SK-N-SH (cell line): ENCODE measurements at regions not wholly inside any gene's neighbourhood (a gene's known extent, or its start where the extent isn't known, plus 50 kb on each side); places are given as distances from the start of the nearest gene placed in this dataset.

ENCODE experiments used
- CTCF ChIA-PET: fragments of 300-600, 350-600 bp; formaldehyde crosslinking; extraction: SDS; loops from one replicate; lab custom pipeline; 2021; lab: Yijun Ruan, JAX
- POLR2A ChIA-PET: fragments of 350-600 bp; sonication (Branson Sonifier 250); formaldehyde crosslinking; extraction: SDS; loops from one replicate; lab custom pipeline; 2020; ENCODE audit warnings: antibody characterized with exemption, inconsistent platforms; lab: Yijun Ruan, JAX
- DNase-seq: peaks from one replicate; pipeline ENCODE4 v3.0.0; 2012
- H2AFZ ChIP-seq: fragments of 200-600 bp; sonication (generic); 2 replicates; pipeline ENCODE4 v1.8.1; 2016; ENCODE audit warnings: antibody characterized with exemption, mild to moderate bottlenecking, low read depth
- H3F3A ChIP-seq: fragments of 200-600 bp; sonication (generic); replicated peaks from 2 replicates; pipeline ENCODE3; 2016; ENCODE audit warnings: antibody characterized with exemption, mild to moderate bottlenecking; ENCODE audit not compliant: insufficient read depth
- H3K27ac ChIP-seq, 2 experiments: fragments of 200-500 bp in 1 of 2; fragments of 200-600 bp in 1 of 2; sonication (Bioruptor generic) in 1 of 2; sonication (generic), shearing (Covaris generic) in 1 of 2; 2 replicates each; pipeline versions ENCODE4 v1.5.1 to v1.6.1; 2014 to 2016; ENCODE audit warnings: low read depth in 2 of 2, inconsistent platforms in 1 of 2, low read length in 1 of 2, mild to moderate bottlenecking in 1 of 2, mixed read lengths in 1 of 2
- H3K27me3 ChIP-seq: fragments of 200-600 bp; sonication (generic), shearing (Covaris generic); 2 replicates; pipeline ENCODE4 v1.6.1; 2016; ENCODE audit warnings: mixed run types; ENCODE audit not compliant: insufficient read depth
- H3K36me3 ChIP-seq, 2 experiments: fragments of 200-500 bp in 1 of 2; fragments of 200-600 bp in 1 of 2; sonication (Bioruptor generic) in 1 of 2; sonication (generic) in 1 of 2; replicated peaks in 1 of 2; 2 replicates each; pipeline versions ENCODE3 to v1.5.1; 2014 to 2016; ENCODE audit warnings: low read length in 1 of 2, mild to moderate bottlenecking in 1 of 2; ENCODE audit not compliant: insufficient read depth in 2 of 2, control insufficient read depth in 1 of 2
- H3K4me1 ChIP-seq, 2 experiments: fragments of 200-500 bp in 1 of 2; fragments of 200-600 bp in 1 of 2; sonication (Bioruptor generic) in 1 of 2; sonication (generic), shearing (Covaris generic) in 1 of 2; 2 replicates each; pipeline versions ENCODE4 v1.5.1 to v1.6.1; 2014 to 2016; ENCODE audit warnings: low read depth in 1 of 2, low read length in 1 of 2, mixed run types in 1 of 2; ENCODE audit not compliant: insufficient read depth in 2 of 2, control insufficient read depth in 1 of 2
- H3K4me2 ChIP-seq: fragments of 200-600 bp; sonication (generic), shearing (Covaris generic); 2 replicates; pipeline ENCODE4 v1.6.1; 2017; ENCODE audit warnings: mixed run types
- H3K4me3 ChIP-seq, 2 experiments: fragments of 200-500 bp in 1 of 2; fragments of 200-600 bp in 1 of 2; sonication (Bioruptor generic) in 1 of 2; sonication (generic), shearing (Covaris generic) in 1 of 2; 2 replicates each; pipeline versions ENCODE4 v1.5.1 to v1.8.1; 2014 to 2016; ENCODE audit warnings: low read depth in 2 of 2, inconsistent platforms in 1 of 2, low read length in 1 of 2, mild to moderate bottlenecking in 1 of 2, mixed read lengths in 1 of 2, moderate library complexity in 1 of 2
- H3K79me2 ChIP-seq: fragments of 200-600 bp; sonication (generic); 2 replicates; pipeline ENCODE4 v1.8.1; 2017; ENCODE audit warnings: mild to moderate bottlenecking; ENCODE audit not compliant: insufficient read depth
- H3K9ac ChIP-seq: fragments of 200-600 bp; sonication (generic); 2 replicates; pipeline ENCODE4 v1.6.1; 2017; ENCODE audit warnings: mixed run types
- H3K9me2 ChIP-seq: fragments of 200-600 bp; sonication (generic); 2 replicates; pipeline ENCODE4 v1.6.1; 2017; ENCODE audit warnings: mixed run types
- H3K9me3 ChIP-seq: fragments of 200-600 bp; sonication (generic); 2 replicates; pipeline ENCODE4 v1.6.1; 2017; ENCODE audit warnings: mixed run types, mild to moderate bottlenecking, moderate library complexity
- H4K20me1 ChIP-seq: fragments of 200-600 bp; sonication (generic); 2 replicates; pipeline ENCODE4 v1.6.1; 2017; ENCODE audit warnings: mild to moderate bottlenecking, mixed run types; ENCODE audit not compliant: insufficient read depth
- CHD2 ChIP-seq: fragments of 150-350 bp; IDR thresholded peaks from 2 replicates; pipeline ENCODE4 v1.6.1; 2018; ENCODE audit warnings: low read length; ENCODE audit not compliant: partially characterized antibody
- CTCF ChIP-seq: fragments of 200-600 bp; sonication (generic); IDR thresholded peaks from 2 replicates; pipeline ENCODE4 v1.6.1; 2017; ENCODE audit warnings: antibody characterized with exemption, mild to moderate bottlenecking, moderate library complexity
- EP300 ChIP-seq, 2 experiments: IDR thresholded peaks; 2 replicates each; pipeline versions ENCODE4 v1.4.0 to v1.6.1; 2012; ENCODE audit warnings: borderline replicate concordance in 1 of 2, low read depth in 1 of 2, low read length in 1 of 2
- EZH2phosphoT487 ChIP-seq: fragments of 200-600 bp; sonication (generic); IDR thresholded peaks from 2 replicates; pipeline ENCODE4 v1.6.1; 2017; ENCODE audit warnings: low read depth, mixed run types, mild to moderate bottlenecking, antibody characterized with exemption, moderate library complexity, borderline replicate concordance
- FOSL2 ChIP-seq: IDR thresholded peaks from 2 replicates; pipeline ENCODE4 v1.4.0; 2012; ENCODE audit warnings: low read depth, mild to moderate bottlenecking, moderate library complexity, borderline replicate concordance
- FOXJ3 ChIP-seq: sonication (generic); formaldehyde crosslinking; IDR thresholded peaks from 2 replicates; pipeline ENCODE4 v1.5.1; 2020; ENCODE audit warnings: mild to moderate bottlenecking, missing genetic modification reagents
- FOXM1 ChIP-seq: IDR thresholded peaks from 2 replicates; pipeline ENCODE4 v1.4.0; 2012; ENCODE audit warnings: low read depth, mild to moderate bottlenecking
- GABPA ChIP-seq: IDR thresholded peaks from 2 replicates; pipeline ENCODE4 v1.4.0; 2012; ENCODE audit warnings: low read depth, mild to moderate bottlenecking
- GATA2 ChIP-seq: sonication (generic); formaldehyde crosslinking; IDR thresholded peaks from 2 replicates; pipeline ENCODE4 v1.5.0; 2020; ENCODE audit warnings: mild to moderate bottlenecking, missing genetic modification reagents
- IRF3 ChIP-seq: fragments of 150-350 bp; IDR thresholded peaks from 2 replicates; pipeline ENCODE4 v1.6.1; 2016; ENCODE audit warnings: mild to moderate bottlenecking, low read depth, low read length
- JUND ChIP-seq: IDR thresholded peaks from 2 replicates; pipeline ENCODE4 v1.4.0; 2012
- MEF2A ChIP-seq: IDR thresholded peaks from 2 replicates; pipeline ENCODE4 v1.4.0; 2012; ENCODE audit warnings: low read depth, borderline replicate concordance
- MXI1 ChIP-seq: IDR thresholded peaks from 2 replicates; pipeline ENCODE4 v1.6.1; 2012; ENCODE audit warnings: mild to moderate bottlenecking, low read depth, low read length, improper control_type of control experiment
- NFIC ChIP-seq: IDR thresholded peaks from 2 replicates; pipeline ENCODE4 v1.4.0; 2012; ENCODE audit warnings: borderline replicate concordance
- NRF1 ChIP-seq: IDR thresholded peaks from 2 replicates; pipeline ENCODE4 v1.6.1; 2012; ENCODE audit warnings: low read depth, mild to moderate bottlenecking, low read length
- RFX5 ChIP-seq: IDR thresholded peaks from 2 replicates; pipeline ENCODE4 v1.6.1; 2012; ENCODE audit warnings: mild to moderate bottlenecking, improper control_type of control experiment, low read length
- RXRA ChIP-seq: IDR thresholded peaks from 2 replicates; pipeline ENCODE4 v1.4.0; 2012; ENCODE audit warnings: low read depth, mild to moderate bottlenecking, borderline replicate concordance
- SIN3A ChIP-seq: IDR thresholded peaks from 2 replicates; pipeline ENCODE4 v1.6.1; 2012; ENCODE audit warnings: low read depth, mild to moderate bottlenecking, low read length, moderate library complexity, borderline replicate concordance
- TAF1 ChIP-seq: IDR thresholded peaks from 2 replicates; pipeline ENCODE4 v1.6.1; 2012; ENCODE audit warnings: low read depth, mild to moderate bottlenecking, low read length, moderate library complexity, borderline replicate concordance
- TEAD4 ChIP-seq: IDR thresholded peaks from 2 replicates; pipeline ENCODE4 v1.4.0; 2012; ENCODE audit warnings: mild to moderate bottlenecking, borderline replicate concordance; ENCODE audit not compliant: insufficient read depth
- USF1 ChIP-seq: IDR thresholded peaks from 2 replicates; pipeline ENCODE4 v1.4.0; 2012; ENCODE audit warnings: low read depth, borderline replicate concordance
- WGBS: methylation state at CpG from one replicate; pipeline ENCODE4 v1.1.6; 2017; ENCODE audit warnings: low lambda C conversion rate; 5-methylcytosine and 5-hydroxymethylcytosine counted together

- Histone ChIP-seq H3F3A (no peaks in the 10 kb centered on the region), H3K9me2 (no peaks in the 10 kb centered on the region), H3K9ac (no peak overlapping the region), H3K36me3 (no peaks in the 10 kb centered on the region), H3K4me2 (no peak overlapping the region), H4K20me1 (no peaks in the 10 kb centered on the region), H3K4me3 (no peak overlapping the region), H3K27me3 (no peaks in the 10 kb centered on the region), H3K27ac (no peak overlapping the region), H2AFZ (no peak overlapping the region), H3K79me2 (no peaks in the 10 kb centered on the region), H3K4me1 (no peaks in the 10 kb centered on the region; a peak in 1 of 4 replicates), H3K9me3 (no peaks in the 10 kb centered on the region)
- no peak for DNase-seq
- WGBS: 14% methylated on average over 4 of the region's 4 CpGs
- CTCF ChIA-PET: interaction anchor here (0.7 to 1.1 kb wide), 2 partner anchors 11 to 14 kb away, joined by 3 read pairs; no protein-coding TSS in a partner anchor
- TF ChIP-seq NRF1: no peak
- no peak for TF ChIP-seq JUND
- POLR2A ChIA-PET: no interaction called here
These were observed 104.0 kb upstream of the GRIA3 start for GRCh38 chrX:123080065-123080464.

GRCh38 chrX:123081776-123082175 is 102.3 kb upstream of the GRIA3 start:
- Histone ChIP-seq H3K4me1 (no peaks in the 10 kb centered on the region), H3K36me3 (no peaks in the 10 kb centered on the region), H3K79me2 (no peaks in the 10 kb centered on the region), H3K4me2 (no peak overlapping the region), H3K9ac (no peak overlapping the region), H3F3A (no peaks in the 10 kb centered on the region), H3K27me3 (no peaks in the 10 kb centered on the region), H3K4me3 (no peak overlapping the region), H3K9me2 (no peaks in the 10 kb centered on the region), H3K27ac (no peak overlapping the region), H3K9me3 (no peaks in the 10 kb centered on the region), H2AFZ (no peak overlapping the region), H4K20me1 (no peaks in the 10 kb centered on the region)
- CTCF ChIA-PET: no interaction called here
- TF ChIP-seq SIN3A: no peak
- TF ChIP-seq CHD2: no peak
- no peak for TF ChIP-seq IRF3
- TF ChIP-seq EZH2phosphoT487: no peak
- TF ChIP-seq NRF1: no peak
- TF ChIP-seq NFIC: no peak
- no peak for TF ChIP-seq TEAD4
- no peak for TF ChIP-seq FOXM1
- no peak for TF ChIP-seq MEF2A
- no peak for TF ChIP-seq FOSL2
- TF ChIP-seq JUND: no peak
- no peak for TF ChIP-seq RFX5
- TF ChIP-seq TAF1: no peak
- POLR2A ChIA-PET: no interaction called here
- no peak for DNase-seq

- Histone ChIP-seq H2AFZ (no peak overlapping the region), H3K9me3 (no peaks in the 10 kb centered on the region), H3K4me1 (no peaks in the 10 kb centered on the region), H3K27ac (no peak overlapping the region), H3K4me2 (no peak overlapping the region), H3F3A (no peaks in the 10 kb centered on the region), H3K27me3 (no peaks in the 10 kb centered on the region), H4K20me1 (no peaks in the 10 kb centered on the region), H3K79me2 (no peaks in the 10 kb centered on the region), H3K9me2 (no peaks in the 10 kb centered on the region), H3K4me3 (no peak overlapping the region), H3K9ac (no peak overlapping the region), H3K36me3 (no peaks in the 10 kb centered on the region)
- 6% methylated on average over 2 of the region's 2 CpGs for WGBS
- ChIA-PET CTCF (no interaction called here), POLR2A (no interaction called here)
- DNase-seq: no peak
- TF ChIP-seq GATA2 (CRISPR knock-in tag): no peak
- TF ChIP-seq USF1: no peak
- no peak for TF ChIP-seq GABPA
- no peak for TF ChIP-seq EP300 (IDR thresholded peaks at IDR 0.05; ENCODE audit: borderline replicate concordance in 1 of 2, low read depth in 1 of 2, low read length in 1 of 2)
- TF ChIP-seq NRF1: no peak
- TF ChIP-seq FOXM1: no peak
- no peak for TF ChIP-seq CTCF
- no peak for TF ChIP-seq MEF2A
- no peak for TF ChIP-seq FOSL2
- TF ChIP-seq RXRA: no peak
- no peak for TF ChIP-seq MXI1
- no peak for TF ChIP-seq SIN3A
- no peak for TF ChIP-seq FOXJ3 (CRISPR knock-in tag)
These were observed 100.2 kb upstream of the GRIA3 start for GRCh38 chrX:123083924-123084323.
